ENCODE measurements at regions not wholly inside any gene's neighbourhood (a gene's known extent, or its start where the extent isn't known, plus 50 kb on each side); places are given as distances from the start of the nearest gene placed in this dataset.

DNA sequence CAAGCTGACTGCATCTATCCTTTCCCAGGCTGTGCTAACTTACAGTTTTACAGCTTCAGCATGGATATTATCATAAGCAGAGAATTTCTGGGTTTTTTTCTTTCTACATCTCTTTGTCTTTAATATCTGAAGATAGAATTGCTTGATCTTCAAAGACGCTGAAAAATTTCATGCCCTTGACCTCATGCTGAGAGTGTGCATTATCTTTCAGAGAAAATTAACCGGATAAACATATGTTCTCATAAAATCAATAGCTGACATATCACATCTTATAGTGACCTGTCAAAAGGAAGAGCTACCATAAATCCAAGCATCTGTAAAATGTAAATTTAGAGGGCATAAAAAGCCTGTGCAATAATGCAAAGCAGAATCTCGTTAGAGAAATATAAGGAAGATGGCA, 1704.1 kb upstream of the FLRT2 start:
- no peak overlapping the region for H3K4me3 ChIP-seq (ENCODE audit: low read length)
- H3K9me3 ChIP-seq (ENCODE audit: low read length): no peaks in the 10 kb centered on the region

DNA sequence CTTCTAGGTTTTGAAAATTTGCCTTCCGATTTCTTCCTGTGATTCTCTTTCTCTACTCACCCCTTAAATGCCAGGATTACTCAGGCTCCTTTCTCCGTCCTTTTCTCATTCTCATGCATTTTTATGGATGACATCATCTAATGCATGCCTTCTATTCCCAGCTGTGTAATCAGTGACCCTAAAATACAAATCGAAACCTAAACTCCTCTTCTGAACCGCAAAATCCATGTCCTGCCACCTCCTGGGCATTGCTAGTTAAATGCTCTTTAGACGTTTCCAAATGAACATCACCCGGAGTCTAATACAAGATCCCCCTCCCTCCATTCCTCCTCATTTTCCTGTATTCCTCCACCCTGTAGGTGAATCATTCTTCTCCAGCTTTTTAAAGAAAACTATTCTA, 1703.1 kb upstream of the FLRT2 start:
- Histone ChIP-seq H3K36me3 (ENCODE audit: insufficient read depth, low read length) (no peaks in the 10 kb centered on the region), H2AFZ (ENCODE audit: low read depth, low read length) (no peak overlapping the region), H3K27ac (ENCODE audit: low read length) (no peak overlapping the region), H3F3A (ENCODE audit: insufficient read depth, low read length, poor library complexity, severe bottlenecking) (no peaks in the 10 kb centered on the region), H3K4me3 (ENCODE audit: low read length) (no peak overlapping the region), H3K79me2 (replicated peaks; ENCODE audit: insufficient read depth, low read length) (no peaks in the 10 kb centered on the region), H3K9me3 (ENCODE audit: low read length) (no peaks in the 10 kb centered on the region), H3K9me2 (ENCODE audit: insufficient read depth, low read length) (no peaks in the 10 kb centered on the region), H3K27me3 (ENCODE audit: insufficient read depth, low read depth, low read length) (no peaks in the 10 kb centered on the region), H4K20me1 (ENCODE audit: insufficient read depth) (no peaks in the 10 kb centered on the region), H3K9ac (ENCODE audit: low read length) (no peak overlapping the region), H3K4me2 (ENCODE audit: low read length) (no peak overlapping the region)
- TF ChIP-seq TAF1 (IDR thresholded peaks at IDR 0.05; ENCODE audit: low read depth) (no peak), EZH2 (IDR thresholded peaks at IDR 0.05; ENCODE audit: borderline replicate concordance, insufficient read depth, low read length, poor library complexity, severe bottlenecking) (no peak), SMC3 (conservative IDR thresholded peaks at IDR 0.05; ENCODE audit: poor library complexity) (no peak), POLR2AphosphoS5 (IDR thresholded peaks at IDR 0.05) (no peak), EP300 (conservative IDR thresholded peaks at IDR 0.05; ENCODE audit: poor library complexity, severe bottlenecking) (no peak), RAD21 (conservative IDR thresholded peaks at IDR 0.05) (no peak), MXI1 (conservative IDR thresholded peaks at IDR 0.05; ENCODE audit: poor library complexity, severe bottlenecking) (no peak)
- TF ChIP-seq, protein P1, sequence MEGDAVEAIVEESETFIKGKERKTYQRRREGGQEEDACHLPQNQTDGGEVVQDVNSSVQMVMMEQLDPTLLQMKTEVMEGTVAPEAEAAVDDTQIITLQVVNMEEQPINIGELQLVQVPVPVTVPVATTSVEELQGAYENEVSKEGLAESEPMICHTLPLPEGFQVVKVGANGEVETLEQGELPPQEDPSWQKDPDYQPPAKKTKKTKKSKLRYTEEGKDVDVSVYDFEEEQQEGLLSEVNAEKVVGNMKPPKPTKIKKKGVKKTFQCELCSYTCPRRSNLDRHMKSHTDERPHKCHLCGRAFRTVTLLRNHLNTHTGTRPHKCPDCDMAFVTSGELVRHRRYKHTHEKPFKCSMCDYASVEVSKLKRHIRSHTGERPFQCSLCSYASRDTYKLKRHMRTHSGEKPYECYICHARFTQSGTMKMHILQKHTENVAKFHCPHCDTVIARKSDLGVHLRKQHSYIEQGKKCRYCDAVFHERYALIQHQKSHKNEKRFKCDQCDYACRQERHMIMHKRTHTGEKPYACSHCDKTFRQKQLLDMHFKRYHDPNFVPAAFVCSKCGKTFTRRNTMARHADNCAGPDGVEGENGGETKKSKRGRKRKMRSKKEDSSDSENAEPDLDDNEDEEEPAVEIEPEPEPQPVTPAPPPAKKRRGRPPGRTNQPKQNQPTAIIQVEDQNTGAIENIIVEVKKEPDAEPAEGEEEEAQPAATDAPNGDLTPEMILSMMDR (IDR thresholded peaks at IDR 0.05; ENCODE audit: poor library complexity, severe bottlenecking): no peak
- TF ChIP-seq, protein P2, sequence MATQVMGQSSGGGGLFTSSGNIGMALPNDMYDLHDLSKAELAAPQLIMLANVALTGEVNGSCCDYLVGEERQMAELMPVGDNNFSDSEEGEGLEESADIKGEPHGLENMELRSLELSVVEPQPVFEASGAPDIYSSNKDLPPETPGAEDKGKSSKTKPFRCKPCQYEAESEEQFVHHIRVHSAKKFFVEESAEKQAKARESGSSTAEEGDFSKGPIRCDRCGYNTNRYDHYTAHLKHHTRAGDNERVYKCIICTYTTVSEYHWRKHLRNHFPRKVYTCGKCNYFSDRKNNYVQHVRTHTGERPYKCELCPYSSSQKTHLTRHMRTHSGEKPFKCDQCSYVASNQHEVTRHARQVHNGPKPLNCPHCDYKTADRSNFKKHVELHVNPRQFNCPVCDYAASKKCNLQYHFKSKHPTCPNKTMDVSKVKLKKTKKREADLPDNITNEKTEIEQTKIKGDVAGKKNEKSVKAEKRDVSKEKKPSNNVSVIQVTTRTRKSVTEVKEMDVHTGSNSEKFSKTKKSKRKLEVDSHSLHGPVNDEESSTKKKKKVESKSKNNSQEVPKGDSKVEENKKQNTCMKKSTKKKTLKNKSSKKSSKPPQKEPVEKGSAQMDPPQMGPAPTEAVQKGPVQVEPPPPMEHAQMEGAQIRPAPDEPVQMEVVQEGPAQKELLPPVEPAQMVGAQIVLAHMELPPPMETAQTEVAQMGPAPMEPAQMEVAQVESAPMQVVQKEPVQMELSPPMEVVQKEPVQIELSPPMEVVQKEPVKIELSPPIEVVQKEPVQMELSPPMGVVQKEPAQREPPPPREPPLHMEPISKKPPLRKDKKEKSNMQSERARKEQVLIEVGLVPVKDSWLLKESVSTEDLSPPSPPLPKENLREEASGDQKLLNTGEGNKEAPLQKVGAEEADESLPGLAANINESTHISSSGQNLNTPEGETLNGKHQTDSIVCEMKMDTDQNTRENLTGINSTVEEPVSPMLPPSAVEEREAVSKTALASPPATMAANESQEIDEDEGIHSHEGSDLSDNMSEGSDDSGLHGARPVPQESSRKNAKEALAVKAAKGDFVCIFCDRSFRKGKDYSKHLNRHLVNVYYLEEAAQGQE (IDR thresholded peaks at IDR 0.05; ENCODE audit: borderline replicate concordance): no peak

More for the DNA sequence above, 1704.1 kb upstream of the FLRT2 start:
- no peak overlapping the region for H3K9ac ChIP-seq (ENCODE audit: low read length)
- no peaks in the 10 kb centered on the region for H3K79me2 ChIP-seq (replicated peaks; ENCODE audit: insufficient read depth, low read length)
- H4K20me1 ChIP-seq (ENCODE audit: insufficient read depth): no peaks in the 10 kb centered on the region
- no peaks in the 10 kb centered on the region for H3K27me3 ChIP-seq (ENCODE audit: insufficient read depth, low read depth, low read length)
- H3K9me2 ChIP-seq (ENCODE audit: insufficient read depth, low read length): no peaks in the 10 kb centered on the region
- no peaks in the 10 kb centered on the region for H3K36me3 ChIP-seq (ENCODE audit: insufficient read depth, low read length)
- no peak overlapping the region for H3K4me2 ChIP-seq (ENCODE audit: low read length)
- TF ChIP-seq, protein P1 (IDR thresholded peaks at IDR 0.05; ENCODE audit: poor library complexity, severe bottlenecking): no peak
- TF ChIP-seq POLR2AphosphoS5 (IDR thresholded peaks at IDR 0.05): no peak
- no peak for TF ChIP-seq EZH2 (IDR thresholded peaks at IDR 0.05; ENCODE audit: borderline replicate concordance, insufficient read depth, low read length, poor library complexity, severe bottlenecking)
- no peak for TF ChIP-seq MXI1 (conservative IDR thresholded peaks at IDR 0.05; ENCODE audit: poor library complexity, severe bottlenecking)
- no peak for TF ChIP-seq TAF1 (IDR thresholded peaks at IDR 0.05; ENCODE audit: low read depth)
- TF ChIP-seq, protein P2 (IDR thresholded peaks at IDR 0.05; ENCODE audit: borderline replicate concordance): no peak
- no peak for TF ChIP-seq SMC3 (conservative IDR thresholded peaks at IDR 0.05; ENCODE audit: poor library complexity)
- TF ChIP-seq EP300 (conservative IDR thresholded peaks at IDR 0.05; ENCODE audit: poor library complexity, severe bottlenecking): no peak
- no peak for TF ChIP-seq RAD21 (conservative IDR thresholded peaks at IDR 0.05)
- no peak overlapping the region for H2AFZ ChIP-seq (ENCODE audit: low read depth, low read length)
- no peak overlapping the region for H3K27ac ChIP-seq (ENCODE audit: low read length)
- no peaks in the 10 kb centered on the region for H3F3A ChIP-seq (ENCODE audit: insufficient read depth, low read length, poor library complexity, severe bottlenecking)
